GM18867 (cell line): ENCODE measurements at regions not wholly inside any gene's neighbourhood (a gene's known extent, or its start where the extent isn't known, plus 50 kb on each side); places are given as distances from the start of the nearest gene placed in this dataset.

Experiments used
- ATAC-seq: cut with Tn5 transposase; IDR thresholded peaks from one replicate; pipeline ENCODE4 v1.9.1; 2021; ENCODE audit warnings: mild to moderate bottlenecking, moderate library complexity; ENCODE audit not compliant: unreplicated experiment

DNA sequence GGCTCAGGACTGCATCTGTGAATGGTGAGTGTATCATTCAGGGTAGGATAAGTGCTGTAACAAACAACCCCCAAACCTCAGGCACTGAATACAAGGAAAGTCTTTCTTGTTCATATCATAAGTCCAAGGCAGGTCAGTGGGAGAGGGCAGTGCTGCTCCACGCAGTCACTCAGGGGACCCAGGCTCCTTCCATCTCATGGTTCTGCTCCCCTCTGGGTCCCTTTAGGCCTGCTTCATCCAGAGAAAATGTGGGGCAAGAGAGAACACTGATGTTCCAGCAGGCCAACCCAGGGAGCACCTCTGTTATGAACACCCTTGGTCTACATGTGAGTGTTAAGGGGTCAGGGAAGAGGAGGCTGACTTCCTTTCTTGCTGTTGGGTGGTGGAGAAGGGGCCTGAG is 187.8 kb downstream of the CHST1 start:
- ATAC-seq = no peak

DNA sequence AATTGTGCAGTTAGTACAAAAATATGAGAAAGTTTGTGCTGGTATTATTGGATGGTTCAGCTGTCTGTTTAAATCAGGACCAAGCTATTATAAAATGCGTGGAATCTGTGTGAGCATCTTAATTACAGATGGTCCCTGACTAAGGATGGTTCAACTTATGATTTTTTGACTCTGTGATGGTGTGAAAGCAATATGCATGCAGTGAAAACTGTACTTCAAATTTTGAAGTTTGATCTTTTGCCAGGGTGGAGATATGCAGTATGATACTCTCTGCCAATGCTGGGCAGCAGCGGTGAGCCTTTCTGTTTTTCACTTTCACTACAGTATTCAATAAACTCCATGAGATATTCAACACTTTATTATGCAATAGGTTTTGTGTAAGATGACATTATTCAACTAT is 189.3 kb downstream of the CHST1 start:
- no peak for ATAC-seq

DNA sequence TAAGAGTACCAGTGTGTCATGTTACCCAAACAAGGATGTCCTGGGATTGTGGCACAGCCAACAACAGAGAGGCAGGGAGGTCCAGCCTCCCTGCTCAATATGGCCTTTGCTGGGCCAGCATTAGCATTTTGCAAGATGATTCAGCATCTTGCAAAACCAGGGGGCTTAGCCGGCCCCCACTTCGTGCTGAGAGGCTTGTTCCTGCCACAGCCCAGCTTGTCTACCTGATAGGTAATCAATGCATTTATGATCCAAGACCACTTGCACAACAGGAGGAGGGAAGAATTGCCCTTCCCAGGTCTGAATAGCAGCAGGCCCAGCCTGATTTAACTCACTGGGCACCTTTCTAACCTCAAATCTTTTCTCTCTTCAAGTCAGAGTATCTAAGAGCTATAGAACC is 189.0 kb upstream of the SYT13 start:
- no peak for ATAC-seq

DNA sequence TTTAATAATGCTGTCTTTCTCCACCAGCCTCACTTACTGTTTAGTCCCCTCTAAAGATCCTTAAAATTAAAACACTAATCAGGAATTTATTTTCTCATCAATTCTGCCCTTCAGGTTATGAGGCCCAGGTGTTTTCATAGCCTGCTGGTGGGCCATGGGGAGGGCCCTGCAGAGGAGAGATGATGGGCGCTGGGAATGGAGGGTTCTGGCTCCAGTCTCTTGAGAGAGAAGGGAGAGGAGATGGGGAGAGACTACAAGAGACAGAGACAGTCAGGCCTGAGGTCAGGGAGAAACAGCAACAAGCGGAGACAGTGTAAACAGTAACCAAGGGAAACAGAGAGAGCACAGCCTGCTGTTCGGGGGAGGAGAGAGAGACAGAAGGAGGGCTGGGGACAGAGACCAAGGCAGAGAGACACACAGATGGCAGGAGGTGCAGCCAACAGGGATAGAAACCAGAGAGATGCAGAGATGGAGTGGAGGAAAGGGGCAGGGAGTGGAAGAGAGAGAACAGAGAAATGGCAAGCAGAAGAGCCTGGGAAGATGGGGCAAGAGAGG is 187.3 kb upstream of the SYT13 start:
- no peak for ATAC-seq

DNA sequence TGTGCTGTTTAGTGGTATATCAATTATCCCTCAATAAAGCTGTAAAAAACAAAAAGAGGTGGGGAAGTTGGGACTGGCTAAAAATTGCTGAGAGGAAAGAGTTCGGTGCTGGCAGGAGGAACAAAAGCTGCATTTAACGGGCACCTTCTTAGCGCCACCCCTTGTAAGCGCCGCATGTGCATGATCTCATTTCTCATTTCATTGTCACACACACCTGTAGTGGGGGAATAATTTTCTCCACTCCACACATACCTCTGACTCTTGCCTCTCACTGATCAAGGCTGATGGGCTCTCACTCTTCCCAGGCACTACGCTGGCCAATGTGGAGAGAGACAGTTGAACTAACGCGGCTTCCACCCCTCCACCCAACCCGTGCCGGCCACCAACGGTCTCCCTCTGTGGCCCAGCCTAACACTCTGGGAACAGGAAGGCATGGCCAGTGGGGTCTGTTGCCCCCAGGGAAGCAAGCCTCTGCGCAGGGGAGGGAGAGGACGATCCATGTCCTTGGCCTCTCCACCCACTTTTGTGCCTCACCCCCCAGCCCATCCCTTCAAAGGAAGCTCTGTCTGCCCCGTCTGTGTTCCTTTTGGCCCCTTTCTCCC is 186.7 kb upstream of the SYT13 start:
- no peak for ATAC-seq

DNA sequence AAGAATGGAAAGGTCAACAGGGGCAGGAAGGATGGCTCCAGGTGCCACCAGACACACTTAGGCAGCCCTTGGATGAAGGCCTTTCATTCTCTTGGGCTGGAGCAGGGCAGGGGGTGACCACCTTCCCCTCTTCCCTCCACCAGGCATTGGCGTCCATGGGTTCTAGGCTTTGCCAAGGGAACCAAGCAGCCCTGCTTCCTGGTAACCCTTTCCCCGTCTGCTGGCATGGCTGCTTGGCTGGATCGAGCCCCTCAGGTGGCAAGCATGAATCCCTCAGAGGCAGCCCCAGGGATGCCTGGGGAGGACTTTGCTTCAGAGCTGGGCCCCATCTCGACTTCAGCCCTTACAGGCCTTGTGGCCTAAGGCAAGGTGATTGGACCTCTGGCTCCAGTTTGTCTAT is 185.1 kb upstream of the SYT13 start:
- ATAC-seq = no peak

DNA sequence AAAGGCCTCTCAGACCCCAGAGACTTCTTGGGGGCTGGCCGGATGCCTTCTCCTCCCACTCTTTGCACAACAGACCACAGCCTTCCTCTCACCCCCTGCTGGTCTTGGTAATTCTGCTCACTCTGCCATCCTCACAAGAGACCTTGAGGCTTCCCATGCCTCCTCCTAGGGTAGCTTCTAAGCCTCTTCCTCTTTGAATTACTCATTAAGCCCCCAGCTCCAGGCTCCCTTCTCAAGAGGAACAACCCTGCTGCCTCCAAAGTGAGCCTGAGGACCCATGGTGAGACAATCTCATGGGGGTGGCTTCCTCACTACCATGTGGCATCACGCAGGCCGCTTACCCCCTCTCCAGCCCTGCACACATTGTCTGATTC is 184.6 kb upstream of the SYT13 start:
- ATAC-seq = no peak

DNA sequence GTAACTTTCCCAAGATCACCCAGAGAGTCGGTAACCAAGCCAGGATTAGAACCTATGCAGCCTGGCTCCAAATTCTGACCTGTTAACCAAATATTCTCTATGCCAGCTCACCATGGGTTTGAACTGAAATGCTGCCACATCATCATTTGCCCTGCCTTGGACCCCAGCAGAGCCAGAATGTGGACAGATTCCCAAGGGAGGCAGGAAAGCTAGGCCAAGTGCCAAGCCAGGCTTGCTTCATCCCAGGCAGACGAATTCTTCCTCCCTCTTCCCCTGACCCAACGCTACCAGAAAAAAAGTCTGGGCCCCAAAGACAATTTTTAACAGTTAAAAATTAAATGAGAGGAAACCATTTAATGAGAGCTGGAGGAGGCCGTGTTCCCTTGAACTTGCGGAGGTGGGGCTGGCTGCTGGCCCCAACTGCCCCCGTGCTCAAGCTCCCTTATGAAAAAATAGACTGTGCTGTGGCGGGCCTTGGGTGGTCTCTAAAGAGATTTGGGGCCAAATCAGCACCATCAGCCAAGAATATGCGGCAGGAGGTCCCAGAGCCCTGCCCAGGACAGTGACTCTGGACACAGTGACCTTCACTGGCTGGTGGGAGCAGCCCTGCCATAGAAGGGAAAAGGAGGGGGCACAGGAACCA is 184.1 kb upstream of the SYT13 start:
- ATAC-seq = no peak

DNA sequence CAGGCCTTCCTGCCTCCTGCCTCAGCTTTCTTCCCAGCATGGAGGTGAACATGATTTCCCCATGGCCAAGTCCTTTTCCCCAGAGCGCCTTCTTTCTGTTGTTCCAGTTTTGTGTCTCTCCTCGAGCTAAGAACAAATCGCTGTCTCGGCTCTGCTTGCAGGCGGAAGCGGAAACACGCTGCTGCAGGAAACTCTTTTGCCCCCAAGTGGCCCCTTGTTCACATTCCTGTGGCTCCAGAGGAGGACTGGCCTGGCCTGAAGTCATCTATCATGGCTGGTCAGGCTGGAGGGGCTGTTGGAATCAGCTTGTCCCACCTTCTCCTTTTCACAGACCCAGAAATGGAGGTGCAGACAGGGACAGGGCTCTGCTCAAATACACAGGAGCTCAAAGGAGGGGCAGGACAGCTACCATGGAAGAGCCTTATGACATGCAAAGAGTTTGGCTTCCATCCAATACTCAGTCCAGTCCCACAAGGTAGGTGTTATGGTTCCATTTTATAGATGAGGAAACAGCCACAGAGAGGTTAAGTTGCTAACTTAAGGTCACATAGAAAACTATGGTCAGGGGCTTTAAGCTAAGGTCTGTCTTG is 182.2 kb upstream of the SYT13 start:
- ATAC-seq = no peak

DNA sequence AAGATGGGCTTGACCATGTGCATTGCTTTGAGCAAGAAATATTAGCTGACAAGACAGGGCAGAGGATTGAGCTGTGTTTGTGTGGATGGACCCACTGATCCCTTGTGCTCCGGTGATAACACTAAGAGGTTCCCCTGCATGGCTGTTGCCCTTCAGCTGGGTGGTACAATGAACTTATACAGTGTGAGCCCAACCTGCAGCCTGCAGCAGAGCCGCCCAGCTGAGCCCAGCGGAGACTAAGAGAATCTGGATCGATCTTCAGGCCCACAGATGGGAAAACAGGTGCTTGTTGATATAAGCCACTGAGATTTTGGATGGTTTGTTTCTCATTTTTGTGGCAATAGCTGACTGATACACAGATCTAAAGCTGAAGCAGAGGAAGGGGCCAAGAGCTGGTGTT is 177.4 kb upstream of the SYT13 start:
- ATAC-seq = no peak

DNA sequence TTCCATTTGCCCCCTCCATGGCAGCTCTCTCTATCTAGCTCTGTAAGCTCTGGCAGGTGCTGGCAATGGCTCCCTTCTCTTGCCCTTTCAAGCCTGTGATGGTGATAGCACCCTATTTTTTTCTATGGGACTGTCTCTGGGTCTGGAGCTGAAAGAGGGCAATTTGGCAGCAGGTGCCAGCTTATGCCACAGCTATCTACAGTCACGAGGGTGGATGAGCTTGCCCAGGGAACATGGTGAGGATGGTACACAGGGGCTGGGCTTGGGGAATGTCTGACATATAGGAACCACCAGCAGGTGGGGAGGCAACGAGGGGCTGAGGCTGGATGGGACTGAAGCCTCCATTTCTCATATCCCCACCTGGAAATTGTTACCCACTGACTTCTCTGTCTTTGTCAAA is 175.4 kb upstream of the SYT13 start:
- ATAC-seq = no peak

DNA sequence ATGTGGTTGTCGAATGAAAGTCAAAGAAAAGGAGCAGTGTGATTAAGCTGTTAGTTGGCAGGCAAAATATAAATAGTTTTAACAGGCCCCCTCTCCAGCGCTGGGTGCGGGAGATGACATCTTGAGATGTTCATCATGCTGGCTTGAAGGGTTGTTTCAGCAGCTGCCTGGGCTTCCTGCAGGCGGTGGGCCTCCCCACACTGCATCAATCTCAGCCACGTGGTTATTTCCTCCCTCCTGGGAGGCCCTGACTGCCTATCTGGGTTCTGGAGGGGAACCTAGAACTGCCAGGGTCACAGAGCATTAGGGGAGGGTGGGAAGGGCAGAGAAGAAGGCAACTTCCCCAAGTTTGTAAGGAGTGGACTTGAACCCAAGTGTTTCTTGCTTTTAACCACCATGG is 173.3 kb upstream of the SYT13 start:
- ATAC-seq = no peak

DNA sequence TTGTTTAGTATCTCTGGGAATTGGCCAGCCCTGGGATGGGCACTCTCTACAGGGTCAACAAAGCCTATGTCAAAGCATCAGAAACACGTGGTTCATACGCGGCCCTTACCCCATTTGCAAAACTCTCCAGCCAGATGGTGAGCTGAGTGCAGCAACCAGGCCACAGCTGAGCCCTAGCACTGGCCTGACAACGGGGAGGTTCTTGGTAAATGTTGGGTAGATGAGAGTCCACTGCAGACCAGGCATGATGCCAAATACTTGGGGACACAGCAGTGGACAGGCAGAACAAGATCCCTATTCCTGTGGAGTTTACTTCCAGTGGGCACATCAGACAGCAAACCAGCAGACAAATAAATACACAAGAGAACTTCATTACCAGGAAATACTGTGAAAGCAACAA is 172.1 kb upstream of the SYT13 start:
- no peak for ATAC-seq

DNA sequence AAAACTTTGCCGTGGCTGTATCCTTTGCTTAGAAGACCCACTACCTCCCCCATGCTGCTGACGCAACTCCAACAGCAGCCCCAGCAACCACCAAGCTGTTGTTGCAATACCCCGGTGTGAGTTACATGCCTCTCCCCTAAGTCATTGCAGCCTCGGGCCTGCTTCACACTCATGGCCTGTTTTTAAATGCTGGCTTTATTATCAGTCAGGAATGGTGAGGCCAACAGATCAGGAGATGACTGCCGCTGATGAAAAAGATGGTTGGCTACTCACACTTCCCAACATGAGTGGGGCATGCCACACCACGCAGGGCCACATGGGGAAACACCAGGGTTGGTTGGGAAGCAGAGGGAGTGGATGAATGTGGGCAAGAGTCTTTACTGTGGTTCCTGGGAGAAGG is 171.5 kb upstream of the SYT13 start:
- ATAC-seq = no peak

DNA sequence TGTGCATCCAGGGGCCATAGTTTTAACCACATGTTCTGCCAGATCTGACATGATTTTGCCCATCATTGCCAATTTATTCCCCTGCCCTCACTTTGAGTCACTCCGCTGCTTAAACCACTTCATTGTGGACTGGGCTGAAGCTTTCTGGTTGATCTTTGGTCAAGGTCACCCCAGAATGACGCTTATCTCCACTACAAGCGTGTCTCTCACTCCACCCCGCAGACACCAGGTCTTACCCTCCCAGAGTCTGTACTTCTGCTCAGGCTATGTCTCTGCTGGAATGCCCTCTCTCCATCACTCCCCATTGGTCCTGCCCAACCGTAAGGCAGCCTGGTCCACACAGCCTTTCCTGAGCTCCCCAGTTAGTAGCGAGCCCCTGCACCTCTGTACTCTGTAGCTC is 170.5 kb upstream of the SYT13 start:
- ATAC-seq = no peak

DNA sequence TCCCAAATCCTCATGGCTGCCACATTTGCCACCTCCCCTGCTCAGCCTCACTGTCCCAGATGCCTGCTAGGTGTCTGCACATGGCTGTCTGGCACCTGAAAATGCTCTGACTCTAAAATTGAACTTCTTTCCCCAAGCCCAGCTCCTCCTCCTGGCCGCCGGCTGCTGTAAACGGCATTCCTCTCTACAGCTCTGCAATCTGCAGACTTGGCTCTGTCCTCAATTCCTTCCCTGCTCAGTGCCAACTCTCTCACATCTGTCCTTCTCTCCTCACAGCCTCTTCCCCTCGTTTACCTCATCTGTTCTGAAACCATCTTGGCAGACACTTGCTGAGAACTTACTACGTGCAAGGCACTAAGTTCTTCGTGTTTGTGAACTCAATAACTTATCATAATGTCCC is 169.4 kb upstream of the SYT13 start:
- ATAC-seq = no peak

DNA sequence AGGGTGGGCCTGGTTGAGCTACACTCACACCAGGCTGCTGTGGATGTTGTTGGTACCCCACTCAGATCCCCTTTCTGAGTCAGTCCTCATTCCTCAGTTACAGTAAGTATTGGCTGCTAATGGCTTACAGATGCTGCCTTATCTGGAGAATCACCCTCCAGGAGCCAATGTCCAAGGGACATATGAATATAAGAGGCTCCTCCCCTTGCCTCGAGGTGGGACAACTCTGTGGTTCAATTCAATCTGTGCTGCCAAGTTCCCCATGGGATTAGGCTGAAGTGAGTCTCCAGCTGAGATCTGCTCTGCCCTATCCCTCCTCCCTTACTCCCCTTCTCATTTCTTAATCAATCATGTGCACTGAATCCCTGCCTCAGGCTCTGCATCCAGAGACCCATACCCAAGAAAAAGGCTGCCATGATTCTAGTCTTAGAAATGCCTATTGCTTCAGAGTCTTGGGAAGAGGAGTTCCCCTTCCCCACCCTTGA is 168.8 kb upstream of the SYT13 start:
- ATAC-seq = no peak

DNA sequence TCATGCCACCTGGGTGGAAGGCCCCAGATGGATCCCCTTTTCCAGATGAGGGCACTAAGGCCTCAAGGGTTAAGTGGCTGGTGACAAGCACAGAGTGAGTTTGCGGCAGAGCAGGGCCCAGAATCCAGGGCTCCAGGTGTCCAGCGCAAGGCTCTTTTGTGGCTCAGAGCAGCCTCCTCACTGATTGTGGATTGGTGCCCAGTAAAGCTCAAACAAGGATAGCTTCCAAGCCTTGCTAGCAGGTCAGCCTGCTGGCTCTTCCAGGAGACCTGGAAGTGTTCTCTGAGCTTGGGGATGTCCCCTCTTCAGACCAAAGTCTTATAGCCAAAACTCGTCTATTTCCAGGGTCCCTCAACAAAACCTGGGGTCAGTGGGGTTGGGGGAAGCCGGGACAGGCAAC is 167.6 kb upstream of the SYT13 start:
- no peak for ATAC-seq

DNA sequence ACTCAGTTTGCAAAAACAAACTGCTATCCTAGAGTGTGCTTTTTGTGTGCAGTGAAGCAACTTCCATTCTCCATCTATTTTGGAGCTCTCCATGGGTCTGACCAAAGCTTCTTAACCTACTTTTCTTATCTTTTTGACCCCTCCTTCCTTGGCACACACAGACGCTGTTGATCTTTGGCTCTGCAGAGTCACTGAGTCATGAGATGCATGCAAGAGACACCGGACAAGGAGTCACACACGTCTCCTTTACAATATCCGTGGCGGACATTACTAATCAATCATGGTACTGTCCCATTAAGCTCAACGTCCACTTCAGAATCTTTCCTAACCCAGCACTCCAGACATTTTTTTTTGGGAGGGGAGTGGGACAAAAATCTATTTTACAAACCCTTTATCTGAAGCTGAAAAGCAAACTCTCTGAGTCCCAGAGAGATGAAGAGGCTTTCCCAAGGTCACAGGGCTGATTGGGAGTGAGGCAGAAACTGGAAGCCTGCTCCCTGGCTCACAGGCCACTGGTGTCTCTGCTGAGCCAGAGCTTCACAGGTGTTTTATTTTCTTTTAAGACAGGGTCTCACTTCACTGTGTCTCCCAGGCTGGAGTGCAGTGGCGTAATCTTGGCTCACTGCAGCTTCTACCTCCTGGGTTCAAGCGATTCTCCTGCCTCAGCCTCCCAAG is 165.8 kb upstream of the SYT13 start:
- no peak for ATAC-seq

DNA sequence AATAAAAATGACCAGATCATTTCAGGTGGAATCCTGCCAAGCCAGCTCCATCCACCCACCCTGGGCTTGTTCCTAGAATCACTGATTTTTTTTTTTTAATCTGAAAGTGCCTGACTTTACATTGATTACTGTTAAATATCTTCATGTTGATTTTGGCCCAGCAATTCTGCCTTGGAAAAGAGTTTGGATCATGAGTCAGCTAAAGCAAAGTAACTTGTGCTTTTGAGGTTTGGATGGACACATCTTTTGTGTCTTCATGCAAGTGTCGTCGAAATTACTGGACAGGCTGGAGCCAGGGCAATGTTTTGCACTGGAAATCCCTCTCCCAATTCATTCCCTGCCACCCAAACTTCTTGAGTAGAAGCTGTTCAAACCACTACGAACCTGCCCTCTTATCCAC is 164.0 kb upstream of the SYT13 start:
- ATAC-seq = no peak

DNA sequence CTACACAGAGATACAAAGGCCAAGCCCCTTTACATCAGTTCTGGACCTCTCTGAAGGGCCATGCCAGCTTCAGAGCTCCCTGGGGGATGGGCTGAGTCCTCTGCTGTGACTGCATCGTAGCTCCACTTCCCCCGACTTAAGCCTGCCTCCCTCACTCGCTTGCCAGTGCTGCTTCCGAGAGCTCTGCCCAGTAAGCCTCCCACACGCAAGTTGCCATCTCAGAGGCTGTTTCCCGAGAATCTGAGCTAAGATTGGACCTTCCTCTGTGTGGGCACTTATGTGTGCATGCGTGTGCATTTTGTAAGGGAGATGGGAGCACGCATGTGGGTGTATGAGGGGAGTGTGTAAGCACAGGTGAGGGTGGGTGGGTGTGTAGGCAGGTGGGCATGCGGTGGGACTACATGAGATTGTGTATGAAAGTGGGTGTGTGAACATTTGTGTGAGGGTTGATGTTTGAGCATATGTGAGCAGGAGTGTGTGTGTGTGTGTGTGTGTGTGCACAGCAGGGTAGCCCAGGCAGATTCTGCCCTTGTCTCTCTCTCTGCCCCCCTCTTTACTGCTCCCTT is 163.0 kb upstream of the SYT13 start:
- no peak for ATAC-seq

DNA sequence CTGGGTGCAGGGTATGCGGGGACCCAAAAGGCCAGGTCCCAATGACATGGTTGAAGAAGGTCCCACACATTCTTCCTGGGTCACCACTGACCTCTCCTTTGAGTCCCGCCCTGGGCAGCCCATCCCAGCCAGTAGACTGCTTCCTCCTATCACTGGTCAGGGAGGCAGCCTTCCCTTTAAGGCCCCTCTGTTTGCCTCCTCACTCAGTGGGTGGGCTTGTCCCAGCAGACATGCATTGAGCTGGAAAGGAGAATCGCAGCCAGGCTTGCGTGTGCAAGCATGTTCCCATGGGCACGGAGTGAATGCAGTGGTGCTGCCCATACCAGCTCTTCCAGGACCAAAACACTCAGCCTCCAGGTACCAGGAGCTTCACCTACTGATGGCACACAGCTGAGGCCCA is 162.4 kb upstream of the SYT13 start:
- ATAC-seq = no peak
